GM21737 (cell line): ENCODE measurements at regions not wholly inside any gene's neighbourhood (a gene's known extent, or its start where the extent isn't known, plus 50 kb on each side); places are given as distances from the start of the nearest gene placed in this dataset.

Experiments used
- ATAC-seq: cut with Tn5 transposase; IDR thresholded peaks from one replicate; pipeline ENCODE4 v1.9.1; 2021; ENCODE audit warnings: mild to moderate bottlenecking, moderate library complexity; ENCODE audit not compliant: unreplicated experiment

- no peak for ATAC-seq
These were observed 277.0 kb downstream of the CDH2 start for GRCh38 chr18:27899893-27900292.

DNA sequence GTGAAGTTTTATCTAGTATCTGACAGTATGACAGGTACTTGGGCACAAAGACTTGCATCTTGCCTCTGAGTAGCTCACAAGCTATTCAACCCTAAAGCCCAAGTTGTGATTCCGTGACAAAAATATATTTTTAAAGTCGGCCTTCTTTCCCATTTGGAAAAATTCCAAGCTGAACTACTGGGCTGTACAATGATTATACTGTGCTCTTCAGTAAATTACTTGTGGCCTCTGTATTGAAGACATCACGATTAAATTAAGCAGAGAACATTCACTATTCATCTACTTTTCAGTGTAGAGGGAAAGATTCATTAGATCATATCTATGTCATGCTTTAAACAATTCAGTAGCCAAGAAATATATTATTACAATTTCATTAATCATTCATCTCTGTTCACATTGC lies 282.2 kb downstream of the CDH2 start:
- no peak for ATAC-seq

DNA sequence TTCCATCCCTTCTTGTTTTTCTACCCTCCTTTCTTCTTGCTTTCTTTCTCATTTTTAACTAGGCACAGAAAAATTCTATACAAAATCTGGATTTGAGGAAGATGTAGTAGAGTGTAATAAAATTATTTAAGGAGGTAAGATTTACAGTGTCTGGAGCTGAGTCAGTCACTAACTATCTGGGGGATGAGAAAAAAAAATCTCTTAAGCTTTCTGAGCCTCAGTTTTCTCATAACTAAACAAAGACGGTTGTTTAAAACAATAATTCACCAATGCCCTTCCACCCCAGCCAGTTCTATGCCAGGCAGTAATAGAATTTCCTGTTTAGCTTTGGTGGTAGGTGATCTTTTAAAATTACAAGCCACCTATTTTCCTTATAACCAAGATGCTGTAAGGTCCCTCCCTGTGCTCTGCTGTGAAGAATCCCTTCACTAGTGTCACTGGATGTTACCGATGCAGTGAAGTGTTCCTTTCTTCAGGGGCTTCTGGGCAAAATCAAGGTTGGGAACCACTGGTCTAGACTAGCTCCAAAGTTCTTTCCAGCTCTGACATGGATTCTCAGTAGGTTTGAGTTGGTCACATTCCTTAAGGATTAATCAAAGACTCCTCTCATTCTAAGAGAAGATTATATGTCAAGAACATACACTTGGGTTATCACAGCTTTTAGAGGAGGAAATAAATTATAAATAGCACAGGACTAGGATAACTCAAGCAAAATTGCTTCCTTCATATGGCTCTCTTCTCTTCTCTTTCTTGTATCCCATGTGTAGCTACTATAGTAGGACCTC lies 289.0 kb downstream of the CDH2 start:
- no peak for ATAC-seq

DNA sequence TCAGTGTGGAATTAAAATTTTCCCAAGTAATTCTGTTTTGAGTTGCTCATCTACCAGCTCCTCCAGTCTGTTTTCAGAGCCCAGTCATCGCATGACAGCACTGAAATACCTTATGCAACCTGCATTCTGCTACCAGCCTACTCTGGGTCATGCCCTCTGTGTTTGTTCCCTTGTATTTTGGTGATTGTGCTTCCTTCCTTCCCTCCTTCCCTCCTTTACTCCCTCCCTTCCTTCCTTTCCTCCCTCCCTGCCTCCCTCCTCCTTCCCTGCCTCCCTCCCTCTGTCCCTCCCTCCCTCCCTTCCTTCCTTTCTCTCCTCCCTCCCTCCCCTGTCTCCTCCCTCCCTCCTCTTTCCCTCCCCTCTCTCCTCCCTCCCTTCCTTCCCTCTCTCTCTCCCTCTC lies 289.6 kb downstream of the CDH2 start:
- no peak for ATAC-seq

DNA sequence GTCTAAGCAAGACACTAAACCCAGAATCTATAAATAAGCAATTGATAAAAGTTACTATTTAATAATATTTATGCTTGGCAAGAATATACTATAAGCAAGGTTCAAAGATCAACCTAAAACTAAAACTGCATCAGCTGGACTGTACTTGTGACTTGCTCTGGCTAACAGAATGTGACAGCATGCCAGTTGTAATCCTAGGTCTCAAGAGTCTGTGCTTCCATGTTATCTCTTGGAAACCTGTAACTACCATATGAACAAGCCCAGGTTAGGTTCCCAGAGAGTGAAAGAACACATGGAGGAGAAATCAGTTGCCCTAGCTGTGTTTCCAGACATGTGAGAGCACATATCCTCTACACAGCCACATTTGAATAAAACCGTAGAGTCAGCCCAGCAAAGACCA lies 297.4 kb downstream of the CDH2 start:
- ATAC-seq = no peak

DNA sequence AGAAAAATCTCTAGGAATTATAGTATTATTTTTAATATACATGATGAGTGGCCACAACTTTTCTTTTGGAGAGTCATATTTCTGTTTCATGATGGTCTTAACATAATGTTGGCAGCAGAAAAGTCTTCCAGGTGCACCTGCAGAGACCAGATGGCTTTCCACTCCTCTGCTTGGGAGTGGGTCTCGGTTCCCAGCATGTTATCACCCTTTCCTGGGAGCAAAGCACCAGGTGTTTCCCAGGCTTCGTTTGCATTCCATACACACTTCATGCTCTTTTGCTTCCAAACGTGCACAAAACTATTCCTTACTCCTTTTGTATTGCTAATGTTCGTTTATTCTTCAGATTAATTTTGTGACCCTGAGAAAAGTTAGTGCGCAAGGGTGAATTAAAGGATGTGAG lies 305.2 kb downstream of the CDH2 start:
- ATAC-seq = no peak

DNA sequence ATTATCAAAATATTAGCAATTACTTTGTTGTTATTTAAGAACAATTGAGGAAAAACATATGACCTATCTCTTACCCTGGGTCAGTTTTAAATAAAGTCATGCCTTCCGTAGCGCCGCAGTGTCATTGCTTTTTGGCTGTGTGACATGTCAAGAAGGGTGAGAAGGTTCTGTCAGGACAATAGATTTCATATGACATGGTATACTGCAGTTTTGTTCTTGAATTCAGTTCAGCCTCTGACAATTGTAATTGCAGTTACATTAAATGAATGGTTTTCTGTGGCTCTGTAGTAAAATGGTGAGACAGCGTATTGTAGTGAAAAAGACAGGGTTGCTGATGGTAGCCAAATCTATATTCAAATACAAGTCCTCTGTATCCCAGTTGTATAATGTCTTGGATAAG lies 307.2 kb downstream of the CDH2 start:
- ATAC-seq = no peak

GRCh38 chr18:27865431-27865830 lies 311.5 kb downstream of the CDH2 start:
- no peak for ATAC-seq

GRCh38 chr18:27863780-27864430 lies 313.0 kb downstream of the CDH2 start:
- no peak for ATAC-seq

DNA sequence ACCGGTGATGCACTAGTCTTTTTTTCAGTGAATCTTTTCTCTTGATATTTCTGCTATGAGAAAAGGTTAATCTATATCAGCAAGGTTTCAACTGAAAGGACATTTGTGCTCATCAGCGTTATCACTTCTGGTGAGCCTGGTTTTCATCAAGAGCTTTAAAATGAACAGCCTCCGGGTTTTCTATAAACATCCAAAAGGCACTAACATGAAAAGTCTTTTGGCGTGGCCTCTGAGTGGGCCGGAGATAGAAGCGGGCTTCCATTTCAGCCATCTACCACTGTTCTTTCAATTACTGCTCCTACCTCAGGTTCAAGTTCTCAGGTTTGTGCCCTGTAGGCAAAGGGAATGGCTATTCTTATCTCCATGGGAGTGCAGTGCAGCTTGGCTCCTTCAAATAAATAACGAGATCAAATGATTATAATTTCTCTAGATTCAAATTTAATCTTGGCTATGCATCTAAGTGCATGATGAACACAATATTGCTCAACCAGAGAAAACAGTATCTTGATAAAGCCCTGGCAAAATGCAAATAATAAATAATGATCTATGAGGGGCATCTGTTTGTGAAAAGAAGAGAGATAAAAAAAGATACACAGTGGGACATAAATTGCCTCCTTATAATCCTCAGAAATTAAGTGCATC lies 314.8 kb downstream of the CDH2 start:
- ATAC-seq = no peak

DNA sequence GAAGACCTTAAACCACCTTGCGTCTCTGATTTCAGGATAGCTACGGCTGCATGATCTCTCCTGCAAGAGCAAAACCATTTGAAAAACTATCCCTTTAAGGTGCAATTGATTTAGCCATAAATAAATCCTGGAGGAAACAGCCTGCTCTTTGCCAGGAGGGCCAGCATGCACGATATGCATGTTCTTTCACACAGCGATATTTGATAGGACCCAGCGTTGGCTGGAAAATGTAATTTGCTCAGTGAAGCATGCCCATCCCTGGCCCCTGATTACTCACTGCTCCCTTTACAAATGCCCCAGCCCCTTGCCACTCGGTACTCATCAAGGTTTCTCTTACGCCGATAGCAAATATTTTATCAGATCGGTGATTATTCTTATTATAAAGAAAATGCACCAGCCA lies 315.4 kb downstream of the CDH2 start:
- ATAC-seq = no peak

GRCh38 chr18:27860701-27861107 lies 316.2 kb downstream of the CDH2 start:
- ATAC-seq = no peak

DNA sequence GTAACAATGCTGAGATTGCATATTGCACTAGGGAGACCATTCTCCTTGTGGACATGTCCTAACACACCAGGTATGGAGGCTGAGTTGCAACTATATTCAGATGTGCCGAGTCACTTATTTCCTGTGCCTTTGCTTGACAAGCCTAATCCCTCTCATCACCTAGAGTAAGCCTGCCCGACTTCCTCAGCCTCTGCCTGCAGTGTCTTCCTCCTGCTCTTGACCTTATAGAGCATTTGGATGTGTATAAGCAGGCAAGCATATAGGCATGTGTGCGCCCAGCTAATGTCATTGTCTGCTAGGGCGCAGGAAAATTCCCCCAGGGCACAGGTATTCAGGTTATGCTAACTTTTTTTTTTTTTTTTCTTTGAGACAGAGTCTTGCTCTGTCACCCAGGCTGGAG lies 316.9 kb downstream of the CDH2 start:
- no peak for ATAC-seq

DNA sequence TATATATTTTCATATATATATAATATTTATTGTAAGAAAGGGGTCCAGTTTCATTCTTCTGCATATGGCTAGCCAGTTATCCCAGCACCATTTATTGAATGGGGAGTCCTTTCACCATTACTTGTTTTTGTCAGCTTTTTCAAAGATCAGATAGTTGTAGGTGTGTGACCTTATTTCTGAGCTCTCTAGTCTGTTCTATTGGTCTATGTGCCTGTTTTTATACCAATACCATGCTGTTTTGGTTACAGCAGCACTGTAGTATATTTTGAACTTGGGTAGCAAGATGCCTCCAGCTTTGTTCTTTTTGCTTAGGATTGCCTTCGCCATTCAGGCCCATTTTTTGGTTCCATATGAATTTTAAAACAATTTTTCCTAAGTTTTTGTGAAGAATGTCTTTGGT lies 320.1 kb downstream of the CDH2 start:
- no peak for ATAC-seq

GRCh38 chr18:27855486-27855885 lies 321.4 kb downstream of the CDH2 start:
- no peak for ATAC-seq

DNA sequence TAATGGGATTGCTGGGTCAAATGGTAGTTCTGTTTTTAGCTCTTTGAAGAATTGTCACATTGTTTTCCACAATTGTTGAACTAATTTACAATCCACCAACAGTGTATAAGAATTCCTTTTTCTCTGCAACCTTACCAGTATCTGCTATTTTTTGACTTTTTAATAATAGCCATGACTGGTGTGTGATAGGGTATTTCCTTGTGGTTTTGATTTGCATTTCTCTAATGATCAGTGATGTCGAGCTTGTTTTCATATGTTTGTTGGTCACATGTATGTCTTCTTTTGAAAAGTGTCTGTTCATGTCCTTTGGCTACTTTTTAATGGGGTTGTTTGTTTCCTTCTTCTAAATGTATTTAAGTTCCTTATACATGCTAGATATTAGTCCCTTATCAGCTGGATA lies 322.3 kb downstream of the CDH2 start:
- no peak for ATAC-seq

DNA sequence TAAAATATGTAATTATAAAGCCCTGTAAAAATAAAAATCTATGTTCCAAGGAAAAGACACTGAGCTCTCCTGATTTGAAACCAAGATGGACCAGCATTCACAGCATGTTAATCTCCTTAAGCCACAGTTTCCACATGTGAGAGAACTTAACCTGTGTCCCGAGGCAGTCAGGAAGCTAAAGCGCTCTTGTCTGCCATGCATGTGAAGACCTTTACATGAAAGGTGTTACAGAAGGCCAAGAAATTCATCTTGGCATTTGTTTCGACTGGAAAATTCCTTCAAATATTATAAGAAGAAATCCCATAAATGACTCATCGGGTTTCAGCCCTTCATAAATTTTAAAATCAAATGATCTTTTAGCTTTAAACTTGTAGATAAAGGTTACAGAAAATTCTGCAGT lies 328.6 kb downstream of the CDH2 start:
- no peak for ATAC-seq

- no peak for ATAC-seq
These were observed 329.5 kb downstream of the CDH2 start for GRCh38 chr18:27847412-27847811.

DNA sequence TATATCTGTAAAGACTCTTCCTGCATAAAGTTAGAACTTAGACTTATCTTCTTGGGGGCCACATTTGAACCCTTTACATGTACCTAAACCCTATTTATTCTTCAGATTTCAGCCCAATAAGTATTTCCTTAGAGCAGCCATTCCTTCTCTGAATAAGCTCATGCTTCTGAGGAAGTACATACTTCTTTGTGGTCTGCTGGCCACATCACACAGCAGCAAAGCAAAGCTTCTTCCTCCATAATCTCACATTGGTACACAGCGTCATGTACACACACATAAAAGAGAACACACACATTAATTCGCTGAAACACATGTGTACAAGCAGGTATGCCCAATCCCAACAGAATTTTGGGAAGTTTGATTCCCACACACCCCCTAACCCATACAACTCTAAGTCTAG lies 331.0 kb downstream of the CDH2 start:
- no peak for ATAC-seq

DNA sequence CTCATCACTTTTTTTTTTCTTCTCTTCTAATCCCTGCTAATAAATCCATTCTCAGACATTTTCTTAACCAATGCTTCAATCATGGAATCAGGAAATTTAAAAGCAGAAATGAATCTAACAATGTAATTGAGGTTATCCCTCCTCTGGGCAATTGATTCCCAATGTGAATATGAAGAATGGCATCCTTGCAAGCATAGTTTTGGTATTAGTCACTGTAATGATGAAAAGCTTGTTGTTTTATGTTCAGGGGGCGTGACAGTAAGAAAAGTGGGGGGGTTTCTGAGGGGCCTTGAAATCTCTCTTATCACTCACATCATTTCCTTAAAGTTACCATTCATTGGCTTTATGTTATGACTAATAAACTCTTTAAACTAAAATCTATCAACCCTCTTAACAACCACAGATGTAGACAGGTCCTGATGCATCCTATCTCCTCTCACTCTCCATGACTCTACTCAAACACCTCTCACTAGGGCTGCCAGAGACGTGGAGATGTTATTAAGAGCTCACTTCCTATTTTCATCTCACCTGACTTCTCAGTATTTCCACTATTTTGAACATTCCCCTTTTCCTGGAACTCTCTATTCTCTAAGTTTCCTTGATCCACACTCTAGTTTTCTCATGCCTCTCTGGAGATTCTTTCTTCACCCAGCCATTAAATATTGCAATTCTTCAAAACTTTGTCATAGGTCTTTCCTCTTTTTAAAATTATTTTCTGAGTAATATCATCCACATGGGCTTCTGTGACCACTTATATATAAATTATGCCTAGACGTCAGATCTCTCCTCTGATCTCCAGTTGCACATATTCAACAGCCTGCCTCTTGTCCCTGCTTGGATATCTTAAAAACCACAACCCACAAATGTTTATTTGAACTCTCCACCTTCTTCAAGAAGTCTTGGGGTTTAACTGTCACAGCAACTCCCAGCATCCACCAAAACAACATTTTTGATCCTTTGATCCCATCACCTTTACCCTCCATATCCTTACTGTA lies 332.9 kb downstream of the CDH2 start:
- ATAC-seq = no peak

DNA sequence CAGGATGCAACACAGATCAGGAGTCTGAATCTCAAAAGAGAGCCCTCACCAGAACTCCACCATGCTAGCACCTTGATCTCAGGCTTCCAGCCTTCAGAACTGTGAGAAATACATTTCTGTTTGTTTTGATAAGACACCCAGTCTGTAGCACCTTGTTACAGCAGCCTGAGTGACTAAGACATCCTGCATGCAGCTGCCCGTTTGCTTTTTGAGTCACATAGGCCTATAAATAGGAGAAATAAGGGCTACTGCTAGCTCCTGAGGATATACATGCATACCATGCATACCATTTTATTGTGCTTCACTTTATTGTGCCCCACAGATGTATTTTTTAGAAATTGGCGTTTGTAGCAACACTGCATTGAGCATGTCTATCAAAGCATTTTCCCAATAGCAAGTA lies 337.8 kb downstream of the CDH2 start:
- no peak for ATAC-seq
